ENCODE measurements at regions not wholly inside any gene's neighbourhood (a gene's known extent, or its start where the extent isn't known, plus 50 kb on each side); places are given as distances from the start of the nearest gene placed in this dataset.

DNA sequence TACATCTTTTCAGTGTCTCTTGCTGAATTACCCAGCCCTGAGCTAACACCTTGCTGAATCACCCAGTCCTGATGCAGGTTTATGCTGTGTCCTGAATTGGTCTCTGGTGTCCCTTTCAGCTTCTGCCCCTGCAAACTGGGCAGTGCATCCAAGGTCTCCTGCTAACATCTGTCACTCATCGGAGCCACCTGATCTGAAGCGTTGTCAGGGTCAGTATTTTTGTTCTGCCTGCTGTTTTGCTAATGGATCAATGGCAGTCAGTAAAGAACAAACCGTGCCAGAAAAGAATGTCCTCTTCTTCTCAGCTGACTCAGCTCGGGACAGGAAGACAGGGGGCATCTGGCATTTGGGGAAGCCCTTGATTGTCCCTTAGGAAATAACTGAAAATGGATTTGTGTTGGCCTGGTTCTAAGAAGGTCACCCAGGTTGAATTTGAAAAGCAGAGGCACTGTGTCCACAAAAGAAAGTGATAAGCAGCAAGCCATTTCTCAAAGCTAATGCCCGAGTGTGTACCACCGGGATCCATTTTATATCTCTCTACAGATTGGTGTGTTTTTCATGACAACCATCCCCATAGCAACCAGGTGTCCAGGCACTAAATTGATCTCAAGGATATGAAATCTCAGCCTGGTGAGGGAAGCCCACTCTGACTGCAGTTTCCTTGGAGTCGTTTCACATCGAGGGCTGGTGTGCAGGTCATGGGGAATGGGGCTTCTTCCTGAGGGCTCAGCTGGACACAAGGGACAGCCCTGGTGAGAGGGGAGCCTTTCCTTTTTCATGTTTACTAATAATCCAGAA, 109.7 kb upstream of the IRF2BP2 start (continued):
- TF ChIP-seq, protein P1, sequence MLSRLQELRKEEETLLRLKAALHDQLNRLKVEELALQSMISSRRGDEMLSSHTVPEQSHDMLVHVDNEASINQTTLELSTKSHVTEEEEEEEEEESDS (CRISPR knock-in tag; IDR thresholded peaks at IDR 0.05; ENCODE audit: borderline replicate concordance) = no peak
- TF ChIP-seq MEIS2 (CRISPR knock-in tag; IDR thresholded peaks at IDR 0.05) (peak; percentile 94), TEAD2 (CRISPR knock-in tag; IDR thresholded peaks at IDR 0.05) (no peak), ZC3H13 (CRISPR knock-in tag; IDR thresholded peaks at IDR 0.05) (no peak; the same call in 1 of the 2 replicates), TGIF2 (CRISPR knock-in tag; IDR thresholded peaks at IDR 0.05) (no peak; the same call in 1 of the 2 replicates), ZNF737 (CRISPR knock-in tag; IDR thresholded peaks at IDR 0.05; ENCODE audit: borderline replicate concordance) (no peak), MLLT10 (CRISPR knock-in tag; IDR thresholded peaks at IDR 0.05) (no peak), ZNF660 (CRISPR knock-in tag; IDR thresholded peaks at IDR 0.05; ENCODE audit: borderline replicate concordance, low read depth) (no peak), KDM3A (CRISPR knock-in tag; IDR thresholded peaks at IDR 0.05; ENCODE audit: low read depth) (peak; percentile 22; the same call in 1 of the 2 replicates), GATA4 (IDR thresholded peaks at IDR 0.05; ENCODE audit: borderline replicate concordance, low read depth) (peak; percentile 46; the same call in 1 of the 2 replicates), HDAC6 (IDR thresholded peaks at IDR 0.05; ENCODE audit: low read depth, low read length) (no peak), PHF20 (CRISPR knock-in tag; IDR thresholded peaks at IDR 0.05) (peak; percentile 47; the same call in 1 of the 2 replicates), POLR2A (IDR thresholded peaks at IDR 0.05; ENCODE audit: insufficient read depth in 1 of 2, low read depth in 2 of 2, low read length in 2 of 2) (peak in 1 of 2 experiments; percentile 68; a peak in 3 of 4 replicates), CBX5 (CRISPR knock-in tag; IDR thresholded peaks at IDR 0.05; ENCODE audit: borderline replicate concordance) (no peak), NFIB (CRISPR knock-in tag; IDR thresholded peaks at IDR 0.05; ENCODE audit: borderline replicate concordance) (no peak), ZNF207 (IDR thresholded peaks at IDR 0.05; ENCODE audit: borderline replicate concordance) (no peak), AGO1 (IDR thresholded peaks at IDR 0.05; ENCODE audit: low read depth, low read length, poor library complexity, severe bottlenecking) (no peak), RBM39 (IDR thresholded peaks at IDR 0.05; ENCODE audit: low read depth, low read length, poor library complexity, severe bottlenecking) (no peak), KAT8 (CRISPR knock-in tag; IDR thresholded peaks at IDR 0.05) (peak; percentile 41)
- TF ChIP-seq, protein P2, sequence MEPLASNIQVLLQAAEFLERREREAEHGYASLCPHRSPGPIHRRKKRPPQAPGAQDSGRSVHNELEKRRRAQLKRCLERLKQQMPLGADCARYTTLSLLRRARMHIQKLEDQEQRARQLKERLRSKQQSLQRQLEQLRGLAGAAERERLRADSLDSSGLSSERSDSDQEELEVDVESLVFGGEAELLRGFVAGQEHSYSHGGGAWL (CRISPR knock-in tag; IDR thresholded peaks at IDR 0.05) = no peak
- TF ChIP-seq, protein P3, sequence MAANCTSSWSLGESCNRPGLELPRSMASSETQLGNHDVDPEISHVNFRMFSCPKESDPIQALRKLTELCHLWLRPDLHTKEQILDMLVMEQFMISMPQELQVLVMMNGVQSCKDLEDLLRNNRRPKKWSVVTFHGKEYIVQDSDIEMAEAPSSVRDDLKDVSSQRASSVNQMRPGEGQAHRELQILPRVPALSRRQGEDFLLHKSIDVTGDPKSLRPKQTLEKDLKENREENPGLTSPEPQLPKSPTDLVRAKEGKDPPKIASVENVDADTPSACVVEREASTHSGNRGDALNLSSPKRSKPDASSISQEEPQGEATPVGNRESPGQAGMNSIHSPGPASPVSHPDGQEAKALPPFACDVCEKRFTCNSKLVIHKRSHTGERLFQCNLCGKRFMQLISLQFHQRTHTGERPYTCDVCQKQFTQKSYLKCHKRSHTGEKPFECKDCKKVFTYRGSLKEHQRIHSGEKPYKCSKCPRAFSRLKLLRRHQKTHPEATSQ (CRISPR knock-in tag; IDR thresholded peaks at IDR 0.05; ENCODE audit: borderline replicate concordance) = no peak
- TF ChIP-seq, protein P4, sequence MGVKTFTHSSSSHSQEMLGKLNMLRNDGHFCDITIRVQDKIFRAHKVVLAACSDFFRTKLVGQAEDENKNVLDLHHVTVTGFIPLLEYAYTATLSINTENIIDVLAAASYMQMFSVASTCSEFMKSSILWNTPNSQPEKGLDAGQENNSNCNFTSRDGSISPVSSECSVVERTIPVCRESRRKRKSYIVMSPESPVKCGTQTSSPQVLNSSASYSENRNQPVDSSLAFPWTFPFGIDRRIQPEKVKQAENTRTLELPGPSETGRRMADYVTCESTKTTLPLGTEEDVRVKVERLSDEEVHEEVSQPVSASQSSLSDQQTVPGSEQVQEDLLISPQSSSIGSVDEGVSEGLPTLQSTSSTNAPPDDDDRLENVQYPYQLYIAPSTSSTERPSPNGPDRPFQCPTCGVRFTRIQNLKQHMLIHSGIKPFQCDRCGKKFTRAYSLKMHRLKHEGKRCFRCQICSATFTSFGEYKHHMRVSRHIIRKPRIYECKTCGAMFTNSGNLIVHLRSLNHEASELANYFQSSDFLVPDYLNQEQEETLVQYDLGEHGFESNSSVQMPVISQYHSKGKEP (CRISPR knock-in tag; IDR thresholded peaks at IDR 0.05) = no peak
- TF ChIP-seq, protein P5, sequence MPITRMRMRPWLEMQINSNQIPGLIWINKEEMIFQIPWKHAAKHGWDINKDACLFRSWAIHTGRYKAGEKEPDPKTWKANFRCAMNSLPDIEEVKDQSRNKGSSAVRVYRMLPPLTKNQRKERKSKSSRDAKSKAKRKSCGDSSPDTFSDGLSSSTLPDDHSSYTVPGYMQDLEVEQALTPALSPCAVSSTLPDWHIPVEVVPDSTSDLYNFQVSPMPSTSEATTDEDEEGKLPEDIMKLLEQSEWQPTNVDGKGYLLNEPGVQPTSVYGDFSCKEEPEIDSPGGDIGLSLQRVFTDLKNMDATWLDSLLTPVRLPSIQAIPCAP (CRISPR knock-in tag; IDR thresholded peaks at IDR 0.05; ENCODE audit: low read depth) = no peak
- TF ChIP-seq, protein P6, sequence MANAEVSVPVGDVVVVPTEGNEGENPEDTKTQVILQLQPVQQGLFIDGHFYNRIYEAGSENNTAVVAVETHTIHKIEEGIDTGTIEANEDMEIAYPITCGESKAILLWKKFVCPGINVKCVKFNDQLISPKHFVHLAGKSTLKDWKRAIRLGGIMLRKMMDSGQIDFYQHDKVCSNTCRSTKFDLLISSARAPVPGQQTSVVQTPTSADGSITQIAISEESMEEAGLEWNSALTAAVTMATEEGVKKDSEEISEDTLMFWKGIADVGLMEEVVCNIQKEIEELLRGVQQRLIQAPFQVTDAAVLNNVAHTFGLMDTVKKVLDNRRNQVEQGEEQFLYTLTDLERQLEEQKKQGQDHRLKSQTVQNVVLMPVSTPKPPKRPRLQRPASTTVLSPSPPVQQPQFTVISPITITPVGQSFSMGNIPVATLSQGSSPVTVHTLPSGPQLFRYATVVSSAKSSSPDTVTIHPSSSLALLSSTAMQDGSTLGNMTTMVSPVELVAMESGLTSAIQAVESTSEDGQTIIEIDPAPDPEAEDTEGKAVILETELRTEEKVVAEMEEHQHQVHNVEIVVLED (CRISPR knock-in tag; IDR thresholded peaks at IDR 0.05; ENCODE audit: borderline replicate concordance) = peak; percentile 69; the same call in 1 of the 2 replicates
